Activated CD4-positive, alpha-beta T cell treated with anti-CD3 and anti-CD28 coated beads, Interleukin-2, amount 50 U/mL, for 1 hour (primary cell): ENCODE measurements at regions not wholly inside any gene's neighbourhood (a gene's known extent, or its start where the extent isn't known, plus 50 kb on each side); places are given as distances from the start of the nearest gene placed in this dataset.
"Not testable (repeated sequence)": the region's sequence is repeated elsewhere in the genome, so short reads cannot be mapped to it uniquely, and the experiment has no call there.

Source experiments
- DNase-seq: peaks from one replicate; pipeline ENCODE4 v3.0.0-alpha.2; 2020

- not testable (repeated sequence) for DNase-seq
Observed at GRCh38 chr1:185538309-185538898, 195.8 kb upstream of the HMCN1 start.

- no peak for DNase-seq
Observed at GRCh38 chr1:185537596-185537995, 196.6 kb upstream of the HMCN1 start.

GRCh38 chr1:185536165-185536920 is 197.8 kb upstream of the HMCN1 start:
- DNase-seq: no peak

GRCh38 chr1:185535621-185536020 is 198.6 kb upstream of the HMCN1 start:
- no peak for DNase-seq

- no peak for DNase-seq
Observed at GRCh38 chr1:185534801-185535200, 199.4 kb upstream of the HMCN1 start.

GRCh38 chr1:185533596-185533995 is 200.6 kb upstream of the HMCN1 start:
- DNase-seq: no peak

GRCh38 chr1:185532856-185533255 is 201.3 kb upstream of the HMCN1 start:
- no peak for DNase-seq

DNA sequence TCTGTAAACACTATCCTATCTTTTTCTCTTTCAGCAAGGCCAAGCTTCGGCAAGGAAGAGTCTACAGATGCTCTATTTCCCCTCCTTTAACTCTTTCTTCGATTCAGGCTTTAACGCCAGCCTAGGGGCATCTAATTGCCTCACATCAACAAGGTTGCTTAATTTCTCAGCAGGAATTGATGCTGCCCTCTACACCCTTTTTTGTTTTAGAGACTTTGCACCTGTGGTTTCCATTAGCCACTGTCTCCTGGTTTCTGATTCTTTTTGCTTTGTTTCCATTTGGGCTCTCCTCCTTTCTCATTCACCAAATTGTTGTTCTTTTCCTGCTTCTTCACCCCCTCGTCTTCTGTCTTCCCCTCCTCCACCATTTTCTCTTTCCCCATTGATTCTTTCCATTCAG is 202.4 kb upstream of the HMCN1 start:
- no peak for DNase-seq

DNA sequence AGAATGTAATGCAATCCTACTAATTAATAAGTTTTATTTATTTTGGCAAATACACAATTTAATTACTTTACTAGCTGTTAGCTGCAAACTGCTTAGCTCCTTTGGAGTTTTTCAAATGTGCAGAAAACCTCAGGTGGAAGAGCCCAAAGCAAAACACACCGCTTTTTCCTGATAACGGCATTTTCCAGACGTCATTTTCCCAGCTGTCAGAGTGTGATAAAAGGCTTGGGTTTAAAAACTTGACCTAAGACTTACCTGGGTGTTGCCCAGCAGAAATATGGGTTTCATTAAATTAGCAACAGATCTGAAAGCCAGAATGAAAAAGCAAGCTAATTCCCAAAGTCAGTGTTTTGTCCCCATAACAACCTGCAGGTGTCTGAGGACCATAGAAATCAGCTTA is 204.0 kb upstream of the HMCN1 start:
- no peak for DNase-seq

DNA sequence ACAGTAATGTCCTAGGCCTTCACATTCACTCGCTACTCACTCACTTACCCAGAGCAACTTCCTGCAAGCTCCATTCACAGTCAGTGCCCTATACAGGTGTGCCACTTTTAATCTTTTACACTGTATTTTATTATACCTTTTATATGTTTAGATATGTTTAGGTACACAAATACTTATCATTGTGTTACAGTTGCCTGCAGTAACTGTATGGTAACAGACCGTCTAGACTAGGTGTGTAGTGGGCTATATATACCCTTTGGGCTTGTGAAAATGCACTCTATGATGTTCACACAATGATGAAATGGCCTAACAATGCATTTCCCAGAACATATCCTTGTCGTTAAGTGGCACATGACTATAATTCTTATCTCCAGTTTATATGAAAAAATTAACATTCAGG is 204.5 kb upstream of the HMCN1 start:
- no peak for DNase-seq

DNA sequence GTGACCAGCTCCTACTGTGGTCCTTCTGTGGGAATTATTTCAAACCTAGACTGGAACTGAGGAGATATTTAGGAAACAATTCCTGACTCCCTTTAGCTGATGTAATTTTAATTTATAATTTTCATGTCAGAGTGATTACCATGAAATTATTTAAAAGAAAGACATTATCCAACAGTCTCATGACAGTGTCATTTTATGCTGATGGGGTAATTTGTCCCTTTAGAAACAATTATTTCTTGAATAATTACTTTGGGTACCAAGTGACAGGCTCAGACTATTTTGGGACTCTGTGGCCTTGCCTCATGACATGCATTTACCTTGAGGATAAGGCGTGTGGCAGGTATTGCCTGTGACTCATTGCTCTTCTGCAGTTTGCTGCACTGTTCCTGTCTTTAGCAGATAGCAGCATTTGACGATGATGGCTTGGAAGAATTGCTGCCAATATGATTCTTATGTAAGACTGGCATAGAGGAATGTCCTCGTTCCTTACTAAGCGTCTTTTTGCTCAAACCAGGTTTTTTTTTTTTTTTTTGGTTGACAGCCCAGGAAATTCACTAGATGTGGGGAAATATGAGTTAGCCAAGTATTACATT is 206.0 kb upstream of the HMCN1 start:
- DNase-seq: no peak

DNA sequence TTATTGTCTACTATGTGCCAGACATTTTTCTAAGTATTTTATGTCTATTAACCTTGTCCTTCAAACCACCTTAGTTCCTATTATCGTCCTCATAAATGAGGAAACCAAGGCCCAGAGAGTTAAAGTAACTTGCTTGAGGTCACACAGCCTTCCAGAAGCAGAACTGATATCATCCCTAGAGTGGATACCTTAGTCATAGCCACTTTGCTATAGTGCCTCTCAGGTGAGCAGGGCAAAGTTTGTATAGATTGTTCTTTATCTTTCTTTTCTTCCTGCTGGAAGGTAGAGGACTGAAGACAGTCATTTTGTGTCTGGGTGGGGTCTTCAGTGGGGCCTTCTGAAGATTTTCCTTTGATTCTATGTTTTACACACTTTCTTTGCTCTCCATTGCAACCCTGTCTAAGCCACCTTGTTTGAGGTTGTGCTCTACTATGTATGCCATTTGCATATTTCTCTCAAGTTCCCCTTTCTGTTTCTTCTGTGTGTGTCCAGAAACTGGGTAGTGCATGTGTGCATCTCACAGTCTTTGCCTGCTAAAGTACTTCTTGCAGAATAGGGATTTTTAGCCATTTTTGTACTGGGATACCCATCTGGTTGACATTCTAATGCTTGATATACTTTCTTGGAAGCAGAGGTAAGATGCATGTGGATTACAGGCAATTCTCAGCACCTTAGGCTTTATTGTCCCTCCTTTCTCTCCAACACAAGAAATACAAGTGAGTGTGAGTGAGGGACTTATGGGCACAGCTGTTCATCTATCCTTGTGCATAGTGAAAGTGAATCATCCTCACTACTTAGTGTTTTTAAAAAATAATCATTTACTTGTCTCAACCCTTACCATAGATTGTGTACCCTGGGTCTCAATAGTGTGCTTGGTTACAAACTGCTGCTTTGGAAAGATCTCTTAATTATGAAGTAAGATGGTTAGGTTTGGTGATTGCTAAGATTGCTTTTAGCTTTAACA is 207.6 kb upstream of the HMCN1 start:
- DNase-seq: no peak

GRCh38 chr1:185520188-185520920 is 203.3 kb upstream of the IVNS1ABP start:
- DNase-seq: no peak

- no peak for DNase-seq
Observed at GRCh38 chr1:185517808-185518419, 200.9 kb upstream of the IVNS1ABP start.

- not testable (repeated sequence) for DNase-seq
Observed at GRCh38 chr1:185517301-185517700, 200.3 kb upstream of the IVNS1ABP start.

- DNase-seq: no peak
Observed at GRCh38 chr1:185515696-185516095, 198.7 kb upstream of the IVNS1ABP start.

DNA sequence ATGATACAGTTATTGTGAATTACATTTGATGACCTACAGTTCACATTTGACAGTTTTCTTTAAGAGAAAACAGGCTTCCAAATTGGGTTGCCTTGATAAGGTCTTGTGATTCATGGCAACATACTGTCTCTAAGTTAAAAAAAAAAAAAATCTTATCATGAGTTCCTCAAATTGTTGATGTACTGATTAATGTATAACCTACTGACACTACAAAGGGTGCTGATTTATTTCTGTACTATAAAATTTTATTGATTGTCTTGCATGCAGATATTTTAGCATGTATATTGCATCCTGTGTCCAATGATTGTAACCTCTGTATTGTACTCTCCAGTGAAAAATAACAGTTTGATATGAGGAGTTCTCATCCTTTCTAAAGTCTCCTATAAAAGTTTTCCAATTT is 197.3 kb upstream of the IVNS1ABP start:
- DNase-seq: no peak

DNA sequence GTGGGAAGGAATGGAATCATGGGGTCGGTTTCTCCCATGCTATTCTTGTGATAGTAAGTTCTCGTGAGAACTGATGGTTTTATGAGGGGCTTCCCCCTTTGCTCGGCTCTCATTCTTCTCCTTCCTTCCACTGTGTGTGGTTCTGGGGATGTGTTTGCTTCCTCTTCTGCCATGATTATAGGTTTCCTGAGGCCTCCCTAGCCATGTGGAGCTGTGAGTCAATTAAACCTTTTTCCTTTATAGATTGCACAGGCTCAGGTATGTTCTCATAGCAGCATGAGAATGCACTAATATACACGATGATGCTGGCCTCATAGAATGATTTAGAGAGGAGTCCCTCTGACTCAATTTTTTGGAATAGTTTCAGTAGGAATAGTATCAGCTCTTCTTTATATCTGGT is 195.4 kb upstream of the IVNS1ABP start:
- no peak for DNase-seq

- DNase-seq: no peak
Observed at GRCh38 chr1:185501099-185501498, 184.1 kb upstream of the IVNS1ABP start.

DNA sequence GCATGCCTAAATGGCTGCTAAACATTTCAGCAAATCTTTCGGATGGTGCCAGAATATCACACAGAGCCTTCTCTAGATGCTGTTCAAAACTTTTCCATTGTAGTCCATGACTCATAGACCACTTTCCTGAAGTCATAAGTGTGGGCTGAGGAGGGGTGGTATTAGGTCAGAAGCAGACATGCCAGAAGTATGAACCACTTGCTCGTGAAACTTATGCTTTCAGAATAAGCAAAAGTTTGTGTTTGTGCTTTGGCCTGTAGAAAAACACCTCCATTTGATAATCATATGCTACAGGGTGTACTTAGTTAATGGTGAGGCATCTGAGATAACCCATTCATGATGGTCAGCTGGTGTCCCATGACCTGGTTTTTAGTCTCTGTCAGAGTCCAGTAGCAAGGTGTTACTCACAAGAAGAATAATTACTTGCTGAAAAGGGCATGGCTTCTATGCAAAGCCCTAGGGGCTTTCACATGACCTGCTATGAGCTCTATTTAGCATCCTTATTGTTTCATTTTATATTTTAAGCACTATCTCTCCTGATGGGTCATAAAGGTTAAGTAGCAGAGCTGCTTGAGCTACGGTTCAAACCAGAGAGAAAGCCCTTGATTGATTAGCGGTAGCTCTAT is 183.1 kb upstream of the IVNS1ABP start:
- no peak for DNase-seq

DNA sequence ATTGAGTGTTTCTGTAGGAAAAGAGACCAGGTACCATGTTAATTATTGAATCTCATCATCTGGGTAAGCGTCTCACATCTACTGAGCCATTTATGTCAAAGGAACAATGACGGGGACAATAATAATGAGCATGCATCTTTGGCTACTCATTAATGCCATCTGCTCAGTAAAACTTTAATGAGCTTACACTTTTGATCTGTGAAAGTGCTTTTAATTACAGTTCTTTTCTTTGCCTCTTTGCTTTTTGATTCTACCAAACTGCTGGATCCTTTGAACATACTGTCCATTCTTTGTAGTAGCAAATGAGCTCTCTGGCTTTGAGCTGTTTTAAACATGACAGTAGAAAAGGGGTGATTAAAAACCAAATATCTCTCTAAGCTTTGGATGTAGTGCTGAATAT is 181.2 kb upstream of the IVNS1ABP start:
- DNase-seq: no peak

GRCh38 chr1:185497177-185497576 is 180.1 kb upstream of the IVNS1ABP start:
- DNase-seq: no peak
